ENCODE measurements at regions not wholly inside any gene's neighbourhood (a gene's known extent, or its start where the extent isn't known, plus 50 kb on each side); places are given as distances from the start of the nearest gene placed in this dataset.

GRCh38 chr7:41139789-41140188 lies 563.1 kb downstream of the INHBA start:
- H3K4me1 ChIP-seq, result no peaks in the 10 kb centered on the region
- 71% methylated on average over 5 of the region's 5 CpGs for WGBS (ENCODE audit: insufficient coverage, low coverage, low lambda C conversion rate, missing lambda C conversion rate)
- no peak overlapping the region for H3K27ac ChIP-seq
- no peak for ATAC-seq
- intact Hi-C loops (cut with DNase I), result no loop called here
- H3K27me3 ChIP-seq, result no peaks in the 10 kb centered on the region
- TF ChIP-seq CTCF (IDR thresholded peaks at IDR 0.05) (no peak), POLR2A (IDR thresholded peaks at IDR 0.05) (no peak)
- no peak for DNase-seq
- H3K9me3 ChIP-seq, result no peaks in the 10 kb centered on the region
- H3K36me3 ChIP-seq, result no peaks in the 10 kb centered on the region
- no peak overlapping the region for H3K4me3 ChIP-seq

GRCh38 chr7:41136551-41136950 lies 566.3 kb downstream of the INHBA start:
- TF ChIP-seq POLR2A (IDR thresholded peaks at IDR 0.05) (no peak), CTCF (IDR thresholded peaks at IDR 0.05) (no peak)
- no peaks in the 10 kb centered on the region for H3K27me3 ChIP-seq
- DNase-seq (no peak), ATAC-seq (peak in 1 of 4 donors; percentile 37)
- H3K4me1 ChIP-seq, result no peaks in the 10 kb centered on the region
- no peak overlapping the region for H3K27ac ChIP-seq
- no peaks in the 10 kb centered on the region for H3K36me3 ChIP-seq
- WGBS (ENCODE audit: insufficient coverage, low coverage, low lambda C conversion rate, missing lambda C conversion rate), result 98% methylated on average over 7 of the region's 15 CpGs
- H3K9me3 ChIP-seq, result no peaks in the 10 kb centered on the region
- H3K4me3 ChIP-seq, result no peak overlapping the region
- intact Hi-C loops (cut with DNase I), result no loop called here

- Histone ChIP-seq H3K27me3 (no peaks in the 10 kb centered on the region), H3K4me1 (no peaks in the 10 kb centered on the region), H3K9me3 (no peaks in the 10 kb centered on the region), H3K4me3 (no peak overlapping the region), H3K36me3 (no peaks in the 10 kb centered on the region), H3K27ac (no peak overlapping the region)
- TF ChIP-seq CTCF (IDR thresholded peaks at IDR 0.05) (no peak), POLR2A (IDR thresholded peaks at IDR 0.05) (no peak)
- peak in 1 of 3 donors; percentile 48 for DNase-seq
- intact Hi-C loops (cut with DNase I), result no loop called here
- WGBS (ENCODE audit: insufficient coverage, low coverage, low lambda C conversion rate, missing lambda C conversion rate), result 80% methylated on average over 1 of the region's 6 CpGs
- ATAC-seq, result no peak
These were observed 567.4 kb downstream of the INHBA start for GRCh38 chr7:41135511-41135910.

GRCh38 chr7:41134300-41135255 lies 568.3 kb downstream of the INHBA start:
- WGBS (ENCODE audit: insufficient coverage, low coverage, low lambda C conversion rate, missing lambda C conversion rate), result 44% methylated on average over 3 of the region's 3 CpGs
- no peak for TF ChIP-seq POLR2A (IDR thresholded peaks at IDR 0.05)
- no peak for TF ChIP-seq CTCF (IDR thresholded peaks at IDR 0.05)
- intact Hi-C loops (cut with DNase I), result no loop called here
- Histone ChIP-seq H3K4me3 (no peak overlapping the region), H3K9me3 (no peaks in the 10 kb centered on the region), H3K36me3 (no peaks in the 10 kb centered on the region), H3K27me3 (no peaks in the 10 kb centered on the region), H3K27ac (no peak overlapping the region), H3K4me1 (no peaks in the 10 kb centered on the region)
- ATAC-seq, result no peak
- no peak for DNase-seq

All from right lobe of liver (tissue), 6 donors.